ENCODE measurements at regions not wholly inside any gene's neighbourhood (a gene's known extent, or its start where the extent isn't known, plus 50 kb on each side); places are given as distances from the start of the nearest gene placed in this dataset.

DNA sequence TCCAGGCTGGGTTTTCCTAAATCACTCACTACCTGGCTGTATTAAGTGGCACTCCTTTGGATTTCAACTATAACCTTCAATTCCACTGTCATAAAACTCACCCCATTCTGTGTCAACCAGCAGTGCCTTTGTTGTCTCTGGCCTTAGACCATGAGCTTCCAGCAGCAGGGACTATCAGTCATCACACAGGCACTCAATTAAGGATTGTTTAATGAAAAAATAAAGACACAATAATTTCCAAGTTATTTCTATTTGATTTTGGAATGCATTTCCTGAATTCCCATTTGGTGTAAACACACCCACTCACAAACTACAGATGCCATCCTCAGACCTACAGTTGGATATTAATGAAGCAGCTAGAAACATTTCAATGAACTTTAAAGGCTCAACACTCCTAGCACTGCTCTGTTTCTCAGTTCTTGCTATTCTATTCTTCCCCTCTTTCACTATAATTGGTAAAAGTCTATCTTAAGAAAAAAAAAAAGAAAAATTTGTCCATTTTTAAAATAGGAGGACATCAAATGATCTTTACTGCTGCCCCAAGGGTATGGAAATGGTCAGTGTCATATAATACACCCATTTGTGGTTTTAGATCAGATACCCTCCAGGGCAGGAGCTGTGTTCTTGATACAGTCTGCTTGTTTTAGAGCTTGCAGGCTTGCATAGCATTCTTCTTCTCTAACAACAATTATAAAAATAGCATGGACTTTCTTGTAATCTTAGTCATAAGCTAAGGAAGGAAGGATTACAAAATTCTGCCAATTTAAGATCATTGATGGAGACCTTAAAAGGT, 156.4 kb downstream of the PTGER3 start:
- DNase-seq (ENCODE audit: low read depth in 2 of 2), result no peak

DNA sequence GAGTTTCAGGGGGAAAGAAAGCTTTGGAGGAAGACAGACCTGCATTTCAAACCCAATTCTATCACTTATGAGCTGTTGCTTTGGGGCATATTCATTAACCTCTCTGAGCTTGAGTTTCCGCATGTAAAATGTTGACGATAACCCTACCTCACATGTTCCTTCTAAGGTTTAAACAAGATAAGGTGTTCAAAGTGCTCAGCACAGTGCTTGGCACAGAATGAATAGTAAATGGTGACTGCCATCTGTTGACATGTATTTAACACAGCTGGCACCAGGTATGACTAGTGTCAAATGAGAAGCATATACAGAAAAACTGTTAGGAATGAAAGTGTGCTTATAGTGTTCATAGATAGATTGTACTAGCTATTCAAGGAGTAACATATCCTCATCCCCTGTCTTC, 155.5 kb downstream of the PTGER3 start:
- no peak for DNase-seq (ENCODE audit: low read depth in 2 of 2)

DNA sequence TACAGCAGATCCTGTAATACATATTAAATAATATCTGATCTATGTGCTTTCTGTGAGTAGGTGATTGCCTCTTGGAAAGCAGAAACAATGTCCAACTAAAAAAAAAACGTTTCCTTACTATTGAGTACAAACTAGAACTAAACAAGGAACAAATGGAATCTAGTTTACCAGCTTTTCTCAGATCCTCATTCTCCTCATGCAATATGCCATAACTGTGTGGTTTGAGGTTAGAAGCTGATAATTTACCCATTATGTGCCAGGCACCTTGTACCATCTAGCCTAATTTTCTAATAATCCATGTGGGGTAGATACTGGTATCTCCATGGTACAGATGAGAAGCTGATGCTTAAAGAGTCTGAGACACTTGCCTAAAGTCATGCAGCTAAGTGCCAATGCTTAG, 154.7 kb downstream of the PTGER3 start:
- no peak for DNase-seq (ENCODE audit: low read depth in 2 of 2)

DNA sequence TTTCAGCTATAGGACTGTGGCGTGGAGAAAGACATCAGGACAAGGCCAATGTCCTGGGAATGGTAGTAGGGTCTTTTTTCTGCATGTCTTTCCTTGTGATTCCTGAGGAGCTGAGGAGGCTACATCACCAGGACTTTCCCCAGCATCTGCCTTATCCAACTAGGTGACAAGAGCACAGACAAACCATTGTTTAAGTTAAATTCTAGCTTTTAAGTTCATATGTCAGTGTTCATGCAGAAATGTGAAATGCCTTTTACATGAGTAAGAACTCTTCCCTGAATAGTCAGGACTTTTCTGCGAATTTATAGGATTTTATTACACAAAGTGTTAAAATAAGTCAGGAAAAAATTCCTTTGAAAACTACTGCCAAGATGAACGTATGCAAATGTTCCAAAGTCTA, 154.2 kb downstream of the PTGER3 start:
- DNase-seq (ENCODE audit: low read depth in 2 of 2), result no peak

DNA sequence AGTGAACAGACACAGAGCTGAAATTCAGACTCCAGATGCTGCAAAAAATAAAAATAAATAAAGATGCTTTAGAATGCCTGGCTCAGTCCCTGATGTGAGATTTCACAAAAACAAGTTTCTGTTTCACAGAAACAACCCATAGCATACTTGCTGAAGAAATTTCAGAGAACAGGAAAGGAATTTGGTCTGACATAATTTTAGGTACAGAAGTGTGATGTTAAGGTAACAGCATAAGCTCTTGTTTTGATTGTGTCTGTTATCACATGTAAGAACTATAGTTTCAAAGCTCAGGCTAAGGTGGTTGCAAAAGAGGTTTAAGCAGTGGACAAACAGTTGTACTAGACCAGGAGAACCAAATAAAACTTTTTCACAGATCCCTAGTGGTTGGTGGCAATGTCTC, 152.1 kb downstream of the PTGER3 start:
- no peak for DNase-seq (ENCODE audit: low read depth in 2 of 2)

DNA sequence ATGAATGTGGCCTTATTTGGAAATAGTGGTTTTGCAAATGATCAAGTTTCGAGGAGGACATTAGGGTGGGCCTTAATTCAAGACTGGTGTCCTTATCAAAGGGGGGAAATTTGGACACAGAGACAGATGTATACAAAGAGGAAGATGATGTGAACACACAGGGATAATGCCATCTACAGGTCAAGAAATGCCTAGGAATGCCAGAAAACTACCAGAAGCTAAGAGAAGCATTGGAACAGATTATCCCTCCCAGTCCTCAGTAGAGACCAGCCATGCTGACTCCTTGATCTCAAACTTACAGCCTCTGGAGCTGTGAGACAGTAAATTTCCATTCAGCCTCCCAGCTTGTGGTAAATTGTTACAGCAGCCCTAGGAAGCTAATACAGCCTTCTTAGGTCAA, 151.4 kb downstream of the PTGER3 start:
- DNase-seq (ENCODE audit: low read depth in 2 of 2), result no peak

DNA sequence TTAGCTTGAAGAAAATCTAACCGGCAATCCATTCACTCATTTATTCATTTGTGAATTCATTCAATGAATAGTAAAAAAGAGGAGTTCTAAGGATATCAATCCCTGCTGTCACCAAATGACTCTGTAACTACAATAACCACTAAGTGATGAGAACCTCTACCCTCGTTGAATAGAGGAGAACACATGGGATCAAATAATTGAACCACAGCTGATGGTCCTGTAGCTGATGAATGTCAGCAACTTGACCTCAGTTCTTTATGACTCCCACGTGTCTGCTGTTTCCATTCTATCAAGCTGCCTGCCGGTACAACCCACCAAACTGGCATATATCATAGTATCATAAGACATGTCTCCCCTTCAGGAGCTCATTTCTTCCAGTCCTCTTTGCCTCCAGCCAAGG, 150.3 kb downstream of the PTGER3 start:
- DNase-seq (ENCODE audit: low read depth in 2 of 2), result no peak

DNA sequence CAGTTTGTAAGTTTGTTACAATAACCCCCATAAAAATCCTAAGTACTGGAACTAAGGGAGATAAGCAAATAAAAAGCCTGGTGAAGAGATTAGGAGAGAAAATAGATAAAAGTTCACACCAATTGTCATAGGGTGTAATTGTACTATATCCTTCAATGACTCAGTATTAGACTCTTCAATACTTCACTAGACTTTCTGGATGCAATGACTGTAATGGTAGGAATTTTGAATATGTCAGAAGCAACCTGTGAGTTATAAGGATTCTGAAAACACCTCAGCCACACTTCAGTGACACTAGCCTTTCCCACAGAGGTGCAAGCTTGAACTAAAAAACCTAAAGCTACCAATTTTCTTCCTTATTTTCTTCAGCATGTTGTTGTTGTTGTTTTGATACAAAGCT, 147.9 kb downstream of the PTGER3 start:
- DNase-seq (ENCODE audit: low read depth in 2 of 2), result no peak

DNA sequence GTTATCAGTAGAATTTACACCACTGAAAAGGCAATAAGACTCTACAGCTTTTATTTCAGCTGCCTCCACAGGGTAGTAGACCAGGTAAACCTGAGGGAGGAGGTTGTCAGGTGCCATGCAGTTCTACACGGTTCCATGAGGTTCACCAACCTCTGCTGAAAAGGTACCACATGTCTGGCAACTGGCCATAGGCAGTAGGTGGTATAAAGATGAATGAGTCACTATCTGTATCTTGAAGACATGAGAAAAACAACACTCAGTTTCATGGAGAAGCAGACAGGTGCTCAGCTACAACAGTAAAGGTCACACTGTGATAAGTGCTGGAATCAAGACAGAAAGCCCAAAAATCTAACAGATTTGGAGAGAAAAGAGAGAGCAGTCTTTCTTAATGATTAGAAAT, 145.4 kb downstream of the PTGER3 start:
- DNase-seq (ENCODE audit: low read depth in 2 of 2), result no peak

DNA sequence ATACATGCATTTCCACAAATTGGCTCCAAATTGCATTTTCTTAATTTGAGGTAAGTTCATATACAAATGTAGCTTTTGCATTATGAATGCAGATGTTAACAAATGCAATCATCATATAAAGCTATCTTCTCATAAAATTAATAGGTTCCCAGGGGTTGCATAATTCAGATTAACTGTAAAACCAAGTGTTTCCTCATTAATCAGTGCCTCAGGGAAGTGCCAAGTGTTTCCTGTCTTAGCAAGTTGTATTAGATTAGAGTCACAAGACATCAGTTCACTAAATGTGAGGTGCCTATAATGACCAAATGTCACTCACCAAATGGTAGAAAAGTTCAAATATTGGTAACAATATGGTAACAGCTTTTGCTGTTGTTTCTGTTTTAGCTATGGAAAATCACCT, 140.8 kb downstream of the PTGER3 start:
- DNase-seq (ENCODE audit: low read depth in 2 of 2), result no peak

DNA sequence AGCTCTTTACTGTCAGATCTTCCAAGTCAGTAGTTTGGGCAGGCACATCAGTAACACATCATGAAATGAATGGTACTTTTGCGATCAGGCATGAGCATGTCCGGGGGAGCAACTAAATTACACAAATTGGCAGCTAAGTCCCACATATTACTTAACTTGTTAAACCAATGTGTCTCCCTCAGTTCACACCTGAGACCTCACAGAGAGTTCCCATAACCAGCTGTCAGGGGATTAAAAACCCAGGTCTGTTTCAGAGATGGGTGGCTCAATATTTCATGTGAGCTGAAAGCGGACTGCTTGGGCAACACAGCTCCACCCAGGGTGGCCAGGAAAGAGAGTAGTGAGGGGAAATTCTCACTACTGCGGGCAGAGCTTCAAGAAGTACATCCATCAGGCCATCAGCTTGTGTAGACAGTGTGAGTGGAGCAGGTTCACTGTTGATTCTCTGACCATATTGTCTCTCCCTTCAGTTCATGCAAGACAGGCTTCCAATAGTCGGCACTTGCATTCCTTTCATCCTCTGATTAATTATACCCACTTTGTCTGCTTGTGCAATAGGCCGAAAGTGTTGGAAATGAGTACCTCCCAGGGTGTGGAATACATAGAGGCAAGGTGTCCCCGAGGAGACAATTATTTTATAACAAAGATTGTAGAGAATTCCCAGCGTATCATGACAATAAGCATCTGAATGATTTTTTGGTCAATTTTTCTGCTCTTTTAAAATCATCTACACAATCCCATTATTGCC, 139.9 kb downstream of the PTGER3 start:
- no peak for DNase-seq (ENCODE audit: low read depth in 2 of 2)

DNA sequence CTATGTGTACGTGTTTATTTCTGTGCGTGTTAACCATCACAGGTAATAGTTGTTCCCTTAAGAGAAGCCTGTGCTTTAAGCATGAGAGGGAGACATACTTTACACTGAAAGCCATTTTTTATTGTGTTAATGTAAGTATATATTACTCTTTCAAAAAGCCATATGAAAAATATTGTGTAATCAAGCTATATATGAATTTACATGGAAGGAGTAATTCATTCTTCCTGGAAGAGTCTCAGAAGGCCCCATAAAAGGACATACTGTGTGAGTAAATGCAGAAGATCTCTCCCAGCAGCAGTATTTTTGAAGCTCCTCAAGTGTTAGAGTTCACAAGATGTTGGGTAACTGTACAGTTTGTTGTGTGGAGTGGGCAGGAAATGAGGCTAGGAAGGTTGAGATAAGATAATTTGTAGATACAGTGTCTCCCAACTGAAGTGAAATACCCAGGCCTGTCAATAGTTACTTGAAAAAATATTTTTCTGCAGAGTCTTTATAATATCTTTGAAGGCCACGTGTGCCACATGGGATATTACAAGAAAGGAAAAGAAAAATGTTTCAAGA, 138.3 kb downstream of the PTGER3 start:
- DNase-seq (ENCODE audit: low read depth in 2 of 2), result no peak

DNA sequence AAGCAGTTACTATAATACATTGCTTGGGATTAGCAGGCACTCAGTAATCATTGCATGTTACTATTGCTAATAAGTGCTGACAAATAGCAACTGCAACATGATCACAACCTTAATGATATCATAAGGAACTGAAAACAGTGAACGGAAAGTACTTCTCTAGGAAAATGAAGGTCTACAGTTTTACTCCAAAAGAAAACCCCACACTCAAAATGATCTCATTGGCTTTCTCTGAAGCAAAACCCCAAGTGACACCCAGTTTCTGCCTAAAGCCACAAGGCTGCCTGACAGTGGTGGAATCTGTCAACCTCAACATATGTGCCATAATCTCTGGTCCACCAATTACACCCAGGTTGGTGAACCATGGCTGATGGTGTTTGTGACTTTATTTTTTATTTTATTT, 137.6 kb downstream of the PTGER3 start:
- DNase-seq (ENCODE audit: low read depth in 2 of 2), result no peak

DNA sequence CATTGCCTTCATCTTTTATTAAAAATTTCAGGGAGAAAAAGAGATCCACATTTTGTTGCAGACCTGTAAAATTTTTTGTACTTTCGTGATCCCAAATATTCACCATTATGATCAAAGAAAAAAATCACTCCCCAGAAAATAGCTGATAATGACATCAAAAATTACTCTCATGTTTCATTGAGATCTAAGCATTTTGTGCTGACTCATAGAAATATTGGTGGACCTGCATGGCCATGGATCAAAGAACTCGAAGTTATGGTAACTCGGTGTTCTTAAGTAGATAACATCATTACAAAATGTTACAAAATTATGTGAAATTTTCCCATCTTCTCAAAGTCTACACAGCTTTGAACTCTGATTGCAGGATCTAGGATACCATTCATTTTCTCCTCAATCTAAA, 135.8 kb downstream of the PTGER3 start:
- DNase-seq (ENCODE audit: low read depth in 2 of 2), result no peak

DNA sequence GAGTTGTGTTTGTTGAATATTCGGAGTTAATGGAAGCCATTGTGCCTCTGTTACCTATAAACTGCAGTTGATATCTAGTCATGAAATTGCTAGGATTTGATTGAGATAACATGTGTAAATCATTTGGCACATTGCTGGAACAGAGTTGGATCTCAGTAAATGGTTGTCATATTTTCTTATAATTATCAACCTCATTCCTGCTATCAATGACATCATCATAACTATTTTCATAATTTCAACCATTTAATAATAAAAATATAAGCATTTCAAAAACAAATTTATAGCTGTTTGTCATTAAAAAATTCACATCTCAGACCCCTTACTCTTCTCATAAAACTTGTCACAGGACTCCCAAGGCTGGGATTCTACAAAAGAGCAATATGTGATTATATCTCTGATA, 133.4 kb downstream of the PTGER3 start:
- no peak for DNase-seq (ENCODE audit: low read depth in 2 of 2)

DNA sequence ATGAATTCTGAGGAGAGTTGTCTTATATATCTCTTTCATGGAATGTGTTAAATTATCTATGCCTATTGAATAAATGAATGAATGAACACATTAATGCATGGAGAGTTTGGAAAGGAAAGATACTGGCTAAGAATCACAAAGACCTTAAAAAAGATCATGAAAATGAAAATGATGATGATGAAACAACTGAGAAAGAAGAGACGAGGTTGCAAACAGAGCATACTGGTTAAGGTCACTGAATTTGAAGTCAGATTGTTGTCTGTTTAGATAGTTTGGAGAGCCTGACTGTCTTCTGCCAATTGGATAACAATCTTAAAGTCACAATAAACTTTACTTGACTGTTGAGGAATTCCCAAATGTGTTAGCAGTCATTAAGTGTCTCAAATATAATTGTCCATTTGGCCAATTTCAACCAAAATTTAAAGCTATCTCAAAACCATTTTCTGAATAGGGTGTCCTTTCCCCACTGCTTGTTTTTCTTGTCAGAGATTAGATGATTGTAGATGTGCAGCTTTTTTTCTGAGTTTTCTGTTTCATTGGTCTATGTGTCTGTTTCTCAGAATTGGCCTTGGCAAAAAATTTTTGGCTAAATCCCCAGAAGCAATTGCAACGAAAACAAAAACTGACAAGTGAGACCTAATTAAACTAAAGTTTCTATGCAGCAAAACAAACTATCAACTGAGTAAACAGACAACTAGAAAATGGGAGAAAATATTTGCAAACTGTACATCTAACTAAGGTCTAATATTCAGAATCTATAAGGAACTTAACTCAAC, 132.2 kb downstream of the PTGER3 start:
- DNase-seq (ENCODE audit: low read depth in 2 of 2), result no peak

DNA sequence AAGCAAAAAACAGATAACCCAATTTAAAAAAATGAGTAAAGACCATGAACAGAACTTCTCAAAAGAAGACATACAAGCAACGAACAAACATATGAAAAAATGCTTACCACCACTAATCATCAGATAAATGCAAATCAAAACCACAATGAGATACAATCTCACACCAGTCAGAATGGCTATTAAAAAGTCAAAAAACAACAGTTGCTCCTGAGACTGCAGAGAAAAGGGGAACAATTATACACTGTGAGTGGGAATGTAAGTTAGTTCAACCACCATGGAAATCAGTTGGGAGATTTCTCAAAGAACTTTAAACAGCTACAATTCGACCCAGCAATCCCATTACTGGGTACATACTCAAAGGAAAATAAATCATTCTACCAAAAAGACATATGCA, 131.6 kb downstream of the PTGER3 start:
- no peak for DNase-seq (ENCODE audit: low read depth in 2 of 2)

DNA sequence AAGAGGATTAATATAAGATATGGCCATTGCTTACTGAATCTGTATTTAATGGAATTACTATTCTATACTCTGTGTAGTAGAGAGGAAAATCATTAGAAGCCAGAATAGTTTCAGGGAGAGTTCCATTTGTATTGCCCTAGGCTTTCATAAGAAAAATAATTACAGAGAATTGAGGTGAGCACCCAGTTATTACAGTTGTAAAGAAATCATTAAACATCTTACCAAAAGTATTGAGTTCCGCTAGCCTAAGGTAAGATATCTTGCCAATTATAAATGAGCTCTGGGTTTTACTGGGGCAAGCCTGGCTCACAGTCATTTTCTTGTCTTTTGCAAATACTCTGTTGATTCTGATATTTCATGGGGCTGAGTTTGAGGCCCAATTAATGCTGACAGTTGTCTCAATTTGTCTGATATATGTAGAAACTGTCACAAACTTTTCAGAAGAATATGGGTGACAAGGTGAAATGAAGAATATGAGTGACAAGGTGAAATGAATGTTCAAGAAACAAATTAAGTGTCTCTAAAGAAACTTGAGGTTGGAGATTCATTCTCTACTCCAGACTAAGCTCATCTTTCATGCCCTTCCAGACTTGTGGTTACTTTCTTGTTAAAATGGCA, 127.8 kb downstream of the PTGER3 start:
- no peak for DNase-seq (ENCODE audit: low read depth in 2 of 2)

All from stimulated activated CD4-positive, alpha-beta T cell treated with anti-CD3 and anti-CD28 coated beads, Interleukin-1b, Interleukin-23, amount 100 ng/mL, for 1 hour (primary cell).